Stomach (tissue), 4 donors: ENCODE measurements at regions not wholly inside any gene's neighbourhood (a gene's known extent, or its start where the extent isn't known, plus 50 kb on each side); places are given as distances from the start of the nearest gene placed in this dataset.

Experiments used
- CTCF ChIP-seq, 7 experiments: fragments of 450-650 bp in 4 of 7; fragments of 200-600 bp in 3 of 7; sonication (generic) in 3 of 7; IDR thresholded peaks; one replicate each; pipeline ENCODE4 v1.5.1; 2016 to 2019; ENCODE audit warnings: antibody characterized with exemption in 7 of 7, control low read depth in 2 of 7, mild to moderate bottlenecking in 1 of 7
- POLR2A ChIP-seq, 4 donors: fragments of 450-650 bp; IDR thresholded peaks; one replicate each; pipeline ENCODE4 v1.6.1; 2016; ENCODE audit warnings: antibody characterized with exemption in 4 of 4, control low read depth in 2 of 4, mild to moderate bottlenecking in 1 of 4, moderate library complexity in 1 of 4

DNA sequence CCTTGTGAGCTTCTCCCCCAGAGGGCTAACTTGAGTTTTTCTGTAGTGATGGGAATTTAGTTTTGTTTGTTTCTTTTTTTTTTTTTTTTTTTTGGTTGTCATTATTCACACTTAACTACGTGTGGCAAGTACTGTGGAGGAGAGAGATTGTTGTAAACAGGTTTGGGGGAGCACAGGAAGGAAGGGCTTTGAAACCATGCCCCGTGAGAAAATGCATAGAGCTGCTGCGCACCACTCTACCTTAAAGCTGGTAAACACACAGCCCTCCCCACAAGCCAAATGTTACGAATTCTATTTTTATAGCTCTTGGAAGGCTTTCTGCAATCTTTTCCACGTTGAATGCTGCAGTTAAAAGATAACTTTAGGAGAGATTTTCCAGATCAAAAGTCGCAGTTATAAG, 76.2 kb downstream of the ZNF22 start:
- no peak for TF ChIP-seq CTCF (IDR thresholded peaks at IDR 0.05)
- no peak for TF ChIP-seq POLR2A (IDR thresholded peaks at IDR 0.05)
